ENCODE measurements at regions not wholly inside any gene's neighbourhood (a gene's known extent, or its start where the extent isn't known, plus 50 kb on each side); places are given as distances from the start of the nearest gene placed in this dataset.

- TF ChIP-seq POLR2A (IDR thresholded peaks at IDR 0.05) (no peak), POLR2AphosphoS5 (IDR thresholded peaks at IDR 0.05) (no peak)
- TF ChIP-seq, protein P1, sequence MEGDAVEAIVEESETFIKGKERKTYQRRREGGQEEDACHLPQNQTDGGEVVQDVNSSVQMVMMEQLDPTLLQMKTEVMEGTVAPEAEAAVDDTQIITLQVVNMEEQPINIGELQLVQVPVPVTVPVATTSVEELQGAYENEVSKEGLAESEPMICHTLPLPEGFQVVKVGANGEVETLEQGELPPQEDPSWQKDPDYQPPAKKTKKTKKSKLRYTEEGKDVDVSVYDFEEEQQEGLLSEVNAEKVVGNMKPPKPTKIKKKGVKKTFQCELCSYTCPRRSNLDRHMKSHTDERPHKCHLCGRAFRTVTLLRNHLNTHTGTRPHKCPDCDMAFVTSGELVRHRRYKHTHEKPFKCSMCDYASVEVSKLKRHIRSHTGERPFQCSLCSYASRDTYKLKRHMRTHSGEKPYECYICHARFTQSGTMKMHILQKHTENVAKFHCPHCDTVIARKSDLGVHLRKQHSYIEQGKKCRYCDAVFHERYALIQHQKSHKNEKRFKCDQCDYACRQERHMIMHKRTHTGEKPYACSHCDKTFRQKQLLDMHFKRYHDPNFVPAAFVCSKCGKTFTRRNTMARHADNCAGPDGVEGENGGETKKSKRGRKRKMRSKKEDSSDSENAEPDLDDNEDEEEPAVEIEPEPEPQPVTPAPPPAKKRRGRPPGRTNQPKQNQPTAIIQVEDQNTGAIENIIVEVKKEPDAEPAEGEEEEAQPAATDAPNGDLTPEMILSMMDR (IDR thresholded peaks at IDR 0.05) = no peak
These were observed 1113.6 kb upstream of the PIK3C3 start for GRCh38 chr18:40841467-40841866.
